ENCODE measurements at regions not wholly inside any gene's neighbourhood (a gene's known extent, or its start where the extent isn't known, plus 50 kb on each side); places are given as distances from the start of the nearest gene placed in this dataset.

- DNase-seq = no peak
Measured at GRCh38 chr7:130912862-130913638, 179.0 kb upstream of the KLF14 start.

- DNase-seq = no peak
Measured at GRCh38 chr7:130913639-130914553, 179.9 kb upstream of the KLF14 start.

- DNase-seq = no peak
Measured at GRCh38 chr7:130914554-130915294, 180.7 kb upstream of the KLF14 start.

GRCh38 chr7:130917669-130918128 is 183.7 kb upstream of the KLF14 start:
- DNase-seq = no peak

- no peak for DNase-seq
Measured at GRCh38 chr7:130918129-130919052, 184.4 kb upstream of the KLF14 start.

- DNase-seq = no peak
Measured at GRCh38 chr7:130919316-130920103, 185.5 kb upstream of the KLF14 start.

GRCh38 chr7:130920122-130920521 is 186.1 kb upstream of the KLF14 start:
- DNase-seq = no peak

- no peak for DNase-seq
Measured at GRCh38 chr7:130921391-130922180, 187.6 kb upstream of the KLF14 start.

GRCh38 chr7:130922206-130923112 is 188.5 kb upstream of the KLF14 start:
- no peak for DNase-seq

GRCh38 chr7:130923365-130923764 is 189.4 kb upstream of the KLF14 start:
- no peak for DNase-seq

GRCh38 chr7:130923930-130924329 is 189.9 kb upstream of the KLF14 start:
- no peak for DNase-seq

- no peak for DNase-seq
Measured at GRCh38 chr7:130925136-130925794, 191.3 kb upstream of the KLF14 start.

- DNase-seq = no peak
Measured at GRCh38 chr7:130926001-130926691, 192.1 kb upstream of the KLF14 start.

- DNase-seq = no peak
Measured at GRCh38 chr7:130927062-130927461, 193.1 kb upstream of the KLF14 start.

GRCh38 chr7:130927564-130927963 is 193.6 kb upstream of the KLF14 start:
- no peak for DNase-seq

GRCh38 chr7:130929896-130930659 is 196.1 kb upstream of the KLF14 start:
- no peak for DNase-seq

- no peak for DNase-seq
Measured at GRCh38 chr7:130930681-130931080, 196.7 kb upstream of the KLF14 start.

Measured in NCI-H774 (cell line).